ENCODE measurements at regions not wholly inside any gene's neighbourhood (a gene's known extent, or its start where the extent isn't known, plus 50 kb on each side); places are given as distances from the start of the nearest gene placed in this dataset.

DNA sequence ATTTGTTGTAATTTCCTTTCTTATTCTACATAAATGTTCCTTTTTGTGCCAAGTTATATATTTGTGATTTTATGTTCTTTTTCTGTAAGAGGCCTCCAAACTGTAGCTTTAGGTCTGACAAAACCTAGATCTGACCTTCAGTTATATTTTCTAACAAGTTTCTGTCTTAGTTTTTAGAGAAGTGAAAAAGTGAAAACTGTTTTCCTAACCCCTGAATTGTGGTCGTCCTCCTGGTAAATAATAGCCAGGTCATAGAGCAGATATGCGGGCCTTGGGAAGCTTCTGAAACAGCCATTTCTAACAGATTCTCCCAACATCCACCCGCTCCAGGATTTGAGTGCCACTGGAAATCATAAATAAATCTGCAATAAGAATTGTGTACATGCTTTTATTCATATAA, 398.4 kb upstream of the CWC22 start:
- Histone ChIP-seq H3K36me3 (no peaks in the 10 kb centered on the region), H3K27me3 (ENCODE audit: insufficient read depth, low read depth, severe bottlenecking) (no peaks in the 10 kb centered on the region), H3K9me3 (ENCODE audit: severe bottlenecking) (no peaks in the 10 kb centered on the region), H3K4me3 (ENCODE audit: low read depth, low read length) (no peak overlapping the region), H3K27ac (no peak overlapping the region)
- TF ChIP-seq CTCF (IDR thresholded peaks at IDR 0.05; ENCODE audit: low read depth, low read length): no peak
- DNase-seq: no peak

GRCh38 chr2:180394305-180394704, 387.2 kb upstream of the CWC22 start:
- Histone ChIP-seq H3K4me3 (ENCODE audit: low read depth, low read length) (no peak overlapping the region), H3K9me3 (ENCODE audit: severe bottlenecking) (peaks cover 6% of the 10 kb centered on the region), H3K27ac (no peak overlapping the region), H3K27me3 (ENCODE audit: insufficient read depth, low read depth, severe bottlenecking) (no peaks in the 10 kb centered on the region), H3K36me3 (no peaks in the 10 kb centered on the region)
- no peak for DNase-seq
- no peak for TF ChIP-seq CTCF (IDR thresholded peaks at IDR 0.05; ENCODE audit: low read depth, low read length)

DNA sequence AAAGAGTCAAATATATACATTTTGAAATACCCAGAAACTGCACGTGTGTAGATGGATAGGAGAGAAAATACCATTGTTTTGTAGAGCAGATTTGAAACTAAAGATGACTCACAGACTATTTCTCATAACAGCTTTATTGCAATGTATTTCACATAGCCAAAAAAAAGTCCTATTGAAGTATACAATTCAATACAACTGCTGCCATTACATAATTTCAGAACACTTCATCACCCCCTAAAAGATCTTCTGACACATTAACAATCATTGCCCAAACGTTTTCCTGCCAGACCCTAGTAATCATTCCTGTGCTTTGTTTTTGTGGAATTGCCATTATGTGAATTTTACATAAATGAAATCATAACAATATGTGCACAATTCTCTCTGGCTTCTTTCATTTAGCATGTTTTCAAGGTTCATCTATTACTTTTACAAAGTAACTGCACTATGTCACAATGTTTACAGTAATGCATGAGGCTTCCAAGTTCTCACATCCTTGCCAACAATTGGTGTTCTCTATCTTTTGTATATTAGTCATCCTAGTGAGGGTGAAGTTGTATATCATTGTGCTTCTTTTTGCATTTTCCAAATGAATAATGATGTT, 378.6 kb upstream of the CWC22 start:
- no peak for TF ChIP-seq CTCF (IDR thresholded peaks at IDR 0.05; ENCODE audit: low read depth, low read length)

DNA sequence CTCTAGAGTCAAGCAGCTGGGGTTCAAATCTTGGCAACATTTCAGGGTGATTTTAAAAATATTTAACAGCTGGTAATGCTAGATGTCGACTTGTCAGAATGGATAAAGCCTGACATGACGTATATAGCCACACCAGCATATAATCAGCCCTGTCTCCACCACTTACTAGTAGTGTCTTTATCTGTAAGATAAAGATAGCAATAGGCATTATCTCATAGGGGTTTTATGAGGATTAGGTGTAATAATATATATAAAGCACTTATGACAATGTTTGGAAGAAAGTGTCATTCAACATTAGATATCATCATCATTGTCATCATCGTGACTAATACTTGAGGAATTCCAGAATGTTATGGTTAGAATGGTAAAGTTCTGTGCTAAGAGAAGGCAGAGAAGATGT, 369.0 kb upstream of the CWC22 start:
- Histone ChIP-seq H3K36me3 (no peaks in the 10 kb centered on the region), H3K9me3 (ENCODE audit: severe bottlenecking) (no peaks in the 10 kb centered on the region), H3K27me3 (ENCODE audit: insufficient read depth, low read depth, severe bottlenecking) (no peaks in the 10 kb centered on the region), H3K4me3 (ENCODE audit: low read depth, low read length) (no peak overlapping the region), H3K27ac (no peak overlapping the region)
- no peak for DNase-seq
- TF ChIP-seq CTCF (IDR thresholded peaks at IDR 0.05; ENCODE audit: low read depth, low read length): no peak

More for the DNA sequence above, 378.6 kb upstream of the CWC22 start:
- H3K4me3 ChIP-seq (ENCODE audit: low read depth, low read length): no peak overlapping the region
- no peak overlapping the region for H3K27ac ChIP-seq
- H3K36me3 ChIP-seq: no peaks in the 10 kb centered on the region
- H3K9me3 ChIP-seq (ENCODE audit: severe bottlenecking): no peaks in the 10 kb centered on the region
- DNase-seq: no peak
- no peaks in the 10 kb centered on the region for H3K27me3 ChIP-seq (ENCODE audit: insufficient read depth, low read depth, severe bottlenecking)

DNA sequence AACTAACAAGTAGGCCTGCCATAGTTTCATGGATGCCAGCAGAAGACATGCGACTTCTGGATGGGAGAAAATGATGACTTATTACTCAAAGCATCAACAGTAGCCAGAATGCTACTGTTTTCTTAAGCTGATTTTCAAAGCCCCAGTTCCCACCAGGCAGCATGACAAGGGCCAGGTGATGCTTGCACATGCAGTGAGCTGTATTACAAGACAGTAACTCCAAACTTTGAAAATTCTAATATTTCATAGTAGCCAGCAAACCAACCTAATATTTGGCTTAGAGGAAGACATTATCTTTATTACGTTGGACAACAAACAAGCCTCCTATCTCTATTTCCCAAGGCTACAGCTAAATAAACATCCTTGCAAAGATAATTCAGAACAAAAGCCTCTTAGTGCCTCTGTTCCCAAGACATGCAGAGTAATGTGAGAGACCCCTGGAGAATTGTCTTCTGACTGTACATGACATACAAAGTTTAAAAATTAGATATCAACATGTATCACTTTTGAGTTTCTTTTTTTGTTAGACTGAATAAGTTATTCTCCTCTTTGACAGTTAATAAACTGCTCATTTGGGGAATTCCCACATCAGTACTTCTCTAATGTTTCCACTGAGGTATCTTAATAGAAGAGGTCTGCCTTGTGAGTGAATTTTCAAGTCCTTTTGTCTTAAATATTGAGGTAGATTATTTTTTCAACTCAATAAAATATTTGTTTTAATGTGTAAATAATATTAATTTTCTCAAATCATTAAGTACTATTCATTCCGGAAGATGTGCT, 367.6 kb upstream of the CWC22 start:
- Histone ChIP-seq H3K27me3 (ENCODE audit: insufficient read depth, low read depth, severe bottlenecking) (no peaks in the 10 kb centered on the region), H3K27ac (no peak overlapping the region), H3K9me3 (ENCODE audit: severe bottlenecking) (no peaks in the 10 kb centered on the region), H3K4me3 (ENCODE audit: low read depth, low read length) (no peak overlapping the region), H3K36me3 (no peaks in the 10 kb centered on the region)
- no peak for DNase-seq
- no peak for TF ChIP-seq CTCF (IDR thresholded peaks at IDR 0.05; ENCODE audit: low read depth, low read length)

All from WERI-Rb-1 (cell line).